ENCODE measurements at regions not wholly inside any gene's neighbourhood (a gene's known extent, or its start where the extent isn't known, plus 50 kb on each side); places are given as distances from the start of the nearest gene placed in this dataset.

GRCh38 chr10:8556321-8556720 lies 501.8 kb downstream of the GATA3 start:
- no peak for TF ChIP-seq POLR2A (IDR thresholded peaks at IDR 0.05)
- TF ChIP-seq, protein P1, sequence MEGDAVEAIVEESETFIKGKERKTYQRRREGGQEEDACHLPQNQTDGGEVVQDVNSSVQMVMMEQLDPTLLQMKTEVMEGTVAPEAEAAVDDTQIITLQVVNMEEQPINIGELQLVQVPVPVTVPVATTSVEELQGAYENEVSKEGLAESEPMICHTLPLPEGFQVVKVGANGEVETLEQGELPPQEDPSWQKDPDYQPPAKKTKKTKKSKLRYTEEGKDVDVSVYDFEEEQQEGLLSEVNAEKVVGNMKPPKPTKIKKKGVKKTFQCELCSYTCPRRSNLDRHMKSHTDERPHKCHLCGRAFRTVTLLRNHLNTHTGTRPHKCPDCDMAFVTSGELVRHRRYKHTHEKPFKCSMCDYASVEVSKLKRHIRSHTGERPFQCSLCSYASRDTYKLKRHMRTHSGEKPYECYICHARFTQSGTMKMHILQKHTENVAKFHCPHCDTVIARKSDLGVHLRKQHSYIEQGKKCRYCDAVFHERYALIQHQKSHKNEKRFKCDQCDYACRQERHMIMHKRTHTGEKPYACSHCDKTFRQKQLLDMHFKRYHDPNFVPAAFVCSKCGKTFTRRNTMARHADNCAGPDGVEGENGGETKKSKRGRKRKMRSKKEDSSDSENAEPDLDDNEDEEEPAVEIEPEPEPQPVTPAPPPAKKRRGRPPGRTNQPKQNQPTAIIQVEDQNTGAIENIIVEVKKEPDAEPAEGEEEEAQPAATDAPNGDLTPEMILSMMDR (IDR thresholded peaks at IDR 0.05): no peak
